Loucy (cell line): ENCODE measurements at regions not wholly inside any gene's neighbourhood (a gene's known extent, or its start where the extent isn't known, plus 50 kb on each side); places are given as distances from the start of the nearest gene placed in this dataset.
"Not testable (repeated sequence)": the region's sequence is repeated elsewhere in the genome, so short reads cannot be mapped to it uniquely, and the experiment has no call there.

Experiments
- H2AFZ ChIP-seq: fragments of 200-600 bp; sonication (generic); 2 replicates; pipeline ENCODE4 v1.6.0; 2016; ENCODE audit warnings: antibody characterized with exemption, mild to moderate bottlenecking, low read length, moderate library complexity
- H3F3A ChIP-seq: fragments of 200-600 bp; 2 replicates; pipeline ENCODE4 v1.6.0; 2016; ENCODE audit warnings: antibody characterized with exemption, low read depth, mild to moderate bottlenecking
- H3K27me3 ChIP-seq: fragments of 200-600 bp; sonication (generic); 2 replicates; pipeline ENCODE4 v1.6.1; 2014; ENCODE audit warnings: low read length, mild to moderate bottlenecking; ENCODE audit not compliant: insufficient read depth, poor library complexity, severe bottlenecking
- H3K36me3 ChIP-seq: fragments of 200-600 bp; sonication (generic); 2 replicates; pipeline ENCODE4 v1.6.1; 2016; ENCODE audit warnings: low read length; ENCODE audit not compliant: insufficient read depth
- H3K4me1 ChIP-seq: fragments of 200-600 bp; sonication (generic); 2 replicates; pipeline ENCODE4 v1.5.1; 2014; ENCODE audit warnings: low read length, mild to moderate bottlenecking; ENCODE audit not compliant: insufficient read depth, poor library complexity, severe bottlenecking
- H3K4me2 ChIP-seq: fragments of 200-600 bp; sonication (generic); 2 replicates; pipeline ENCODE4 v1.6.0; 2014; ENCODE audit warnings: antibody characterized with exemption, low read length, low read depth, mild to moderate bottlenecking; ENCODE audit not compliant: poor library complexity, severe bottlenecking
- H3K4me3 ChIP-seq: fragments of 200-600 bp; sonication (generic); 2 replicates; pipeline ENCODE4 v1.5.1; 2014; ENCODE audit warnings: low read length, mild to moderate bottlenecking, mixed read lengths; ENCODE audit not compliant: poor library complexity, severe bottlenecking
- H3K79me2 ChIP-seq: fragments of 200-600 bp; sonication (generic); 2 replicates; pipeline ENCODE4 v1.6.1; 2014; ENCODE audit warnings: low read length; ENCODE audit not compliant: insufficient read depth
- H3K9ac ChIP-seq: fragments of 200-600 bp; sonication (generic); 2 replicates; pipeline ENCODE4 v1.6.0; 2014; ENCODE audit warnings: mild to moderate bottlenecking, low read depth, low read length, moderate library complexity; ENCODE audit not compliant: poor library complexity, severe bottlenecking
- H3K9me2 ChIP-seq: fragments of 200-600 bp; sonication (generic); replicated peaks from 2 replicates; pipeline ENCODE4 v1.6.1; 2016; ENCODE audit warnings: low read depth, low read length, mixed read lengths
- H3K9me3 ChIP-seq: fragments of 200-600 bp; sonication (generic); 2 replicates; pipeline ENCODE4 v1.6.1; 2014; ENCODE audit warnings: mild to moderate bottlenecking, antibody characterized with exemption, low read length, low read depth; ENCODE audit not compliant: insufficient read depth
- H4K20me1 ChIP-seq: fragments of 200-600 bp; sonication (generic); 2 replicates; pipeline ENCODE4 v1.6.0; 2014; ENCODE audit warnings: antibody characterized with exemption, low read length, mild to moderate bottlenecking; ENCODE audit not compliant: insufficient read depth, poor library complexity, severe bottlenecking
- CTCF ChIP-seq: fragments of 200-600 bp; sonication (generic); conservative IDR thresholded peaks from 2 replicates; pipeline ENCODE4 v1.5.1; 2014; ENCODE audit warnings: mild to moderate bottlenecking, antibody characterized with exemption, low read length
- EZH2phosphoT487 ChIP-seq: fragments of 200-600 bp; IDR thresholded peaks from 2 replicates; pipeline ENCODE4 v1.6.1; 2018; ENCODE audit warnings: antibody characterized with exemption, mild to moderate bottlenecking, moderate library complexity, borderline replicate concordance

- Histone ChIP-seq H3K9me3 (no peaks in the 10 kb centered on the region), H3K9ac (no peak overlapping the region), H3F3A (no peaks in the 10 kb centered on the region), H3K4me1 (no peaks in the 10 kb centered on the region), H4K20me1 (no peaks in the 10 kb centered on the region), H3K27me3 (no peaks in the 10 kb centered on the region), H3K9me2 (no peaks in the 10 kb centered on the region), H3K4me2 (no peak overlapping the region), H3K4me3 (no peak overlapping the region), H3K36me3 (no peaks in the 10 kb centered on the region), H2AFZ (no peak overlapping the region), H3K79me2 (no peaks in the 10 kb centered on the region)
- TF ChIP-seq CTCF (no peak), EZH2phosphoT487 (no peak)
These were observed 231.8 kb upstream of the SPOPL start for GRCh38 chr2:138269765-138270164.

- Histone ChIP-seq H3K9ac (no peak overlapping the region), H3K4me1 (no peaks in the 10 kb centered on the region), H3K4me2 (no peak overlapping the region), H3K9me3 (no peaks in the 10 kb centered on the region), H3F3A (no peaks in the 10 kb centered on the region), H3K4me3 (no peak overlapping the region), H2AFZ (no peak overlapping the region), H3K79me2 (no peaks in the 10 kb centered on the region), H4K20me1 (no peaks in the 10 kb centered on the region), H3K9me2 (no peaks in the 10 kb centered on the region), H3K27me3 (no peaks in the 10 kb centered on the region), H3K36me3 (no peaks in the 10 kb centered on the region)
- no peak for TF ChIP-seq CTCF
- TF ChIP-seq EZH2phosphoT487, result no peak
These were observed 230.1 kb upstream of the SPOPL start for GRCh38 chr2:138271467-138271866.

GRCh38 chr2:138272524-138273195, 228.9 kb upstream of the SPOPL start:
- Histone ChIP-seq H3F3A (no peaks in the 10 kb centered on the region), H3K27me3 (no peaks in the 10 kb centered on the region), H3K9ac (no peak overlapping the region), H3K9me2 (no peaks in the 10 kb centered on the region), H3K79me2 (no peaks in the 10 kb centered on the region), H3K4me2 (no peak overlapping the region), H3K4me1 (no peaks in the 10 kb centered on the region), H4K20me1 (no peaks in the 10 kb centered on the region), H3K36me3 (no peaks in the 10 kb centered on the region), H2AFZ (no peak overlapping the region), H3K9me3 (no peaks in the 10 kb centered on the region), H3K4me3 (no peak overlapping the region)
- no peak for TF ChIP-seq EZH2phosphoT487
- no peak for TF ChIP-seq CTCF

GRCh38 chr2:138273280-138273679, 228.3 kb upstream of the SPOPL start:
- H3K9ac ChIP-seq, H3K4me3 ChIP-seq, H3K9me2 ChIP-seq, H3K4me2 ChIP-seq, H3K4me1 ChIP-seq, H3F3A ChIP-seq, H2AFZ ChIP-seq, H3K79me2 ChIP-seq, H3K9me3 ChIP-seq, H4K20me1 ChIP-seq, H3K27me3 ChIP-seq, H3K36me3 ChIP-seq: not testable (repeated sequence)
